NT2/D1 (cell line): ENCODE measurements at regions not wholly inside any gene's neighbourhood (a gene's known extent, or its start where the extent isn't known, plus 50 kb on each side); places are given as distances from the start of the nearest gene placed in this dataset.

ENCODE experiments used
- DNase-seq: peaks from one replicate; pipeline ENCODE4 v3.0.0-alpha.2; 2011; ENCODE audit warnings: low read depth, low spot score
- H3K27me3 ChIP-seq: 2 replicates; pipeline ENCODE4 v1.6.0; 2011; ENCODE audit warnings: mild to moderate bottlenecking; ENCODE audit not compliant: insufficient read length, insufficient read depth
- H3K36me3 ChIP-seq: 2 replicates; pipeline ENCODE4 v1.6.1; 2011; ENCODE audit warnings: mild to moderate bottlenecking, low read length, mixed read lengths; ENCODE audit not compliant: insufficient read depth, insufficient read length
- H3K4me1 ChIP-seq: 2 replicates; pipeline ENCODE4 v1.5.1; 2011; ENCODE audit not compliant: insufficient read depth, insufficient read length
- H3K4me3 ChIP-seq: 2 replicates; pipeline ENCODE4 v1.5.1; 2011; ENCODE audit warnings: low read depth; ENCODE audit not compliant: insufficient read length
- H3K9ac ChIP-seq: 2 replicates; pipeline ENCODE4 v1.6.0; 2011; ENCODE audit warnings: low read depth; ENCODE audit not compliant: insufficient read length
- H3K9me3 ChIP-seq: 2 replicates; pipeline ENCODE4 v1.5.1; 2011; ENCODE audit warnings: mild to moderate bottlenecking, low read length; ENCODE audit not compliant: insufficient read depth
- SUZ12 ChIP-seq: IDR thresholded peaks from 2 replicates; pipeline ENCODE4 v1.6.1; 2011; ENCODE audit not compliant: insufficient read length, insufficient read depth; ENCODE audit errors: extremely low read depth
- YY1 ChIP-seq: IDR thresholded peaks from 2 replicates; pipeline ENCODE4 v1.6.1; 2011; ENCODE audit not compliant: insufficient read length, insufficient read depth
- ZNF274 ChIP-seq: IDR thresholded peaks from 2 replicates; pipeline ENCODE4 v1.6.1; 2011; ENCODE audit warnings: mild to moderate bottlenecking, low read depth, low read length

DNA sequence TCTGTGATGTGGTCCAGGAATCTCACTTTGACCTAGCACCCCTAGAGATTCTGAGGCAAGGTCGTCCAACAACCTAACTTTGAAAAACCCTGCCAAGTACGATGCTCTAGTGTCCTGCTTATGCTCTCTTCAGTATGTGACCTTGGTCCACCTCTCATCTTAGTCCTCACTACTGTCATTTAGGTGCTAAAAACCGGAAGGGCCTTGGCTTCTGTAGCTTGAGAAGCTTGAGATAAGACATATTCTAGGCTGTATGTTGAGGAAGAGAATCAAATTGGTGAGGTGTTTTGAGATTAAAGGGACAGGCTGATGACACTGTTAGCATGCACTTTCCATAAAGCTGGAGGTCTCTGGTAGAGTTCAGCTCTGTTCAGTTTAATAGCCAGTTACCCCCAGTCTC is 57.0 kb upstream of the MTPN start:
- no peaks in the 10 kb centered on the region for H3K36me3 ChIP-seq
- no peak for TF ChIP-seq ZNF274
- no peak for TF ChIP-seq SUZ12
- TF ChIP-seq YY1 = no peak
- DNase-seq = no peak
- H3K4me3 ChIP-seq = no peak overlapping the region
- no peaks in the 10 kb centered on the region for H3K27me3 ChIP-seq
- H3K4me1 ChIP-seq = no peaks in the 10 kb centered on the region
- H3K9ac ChIP-seq = no peak overlapping the region
- peaks cover 4% of the 10 kb centered on the region; the same call in 1 of the 2 replicates for H3K9me3 ChIP-seq

DNA sequence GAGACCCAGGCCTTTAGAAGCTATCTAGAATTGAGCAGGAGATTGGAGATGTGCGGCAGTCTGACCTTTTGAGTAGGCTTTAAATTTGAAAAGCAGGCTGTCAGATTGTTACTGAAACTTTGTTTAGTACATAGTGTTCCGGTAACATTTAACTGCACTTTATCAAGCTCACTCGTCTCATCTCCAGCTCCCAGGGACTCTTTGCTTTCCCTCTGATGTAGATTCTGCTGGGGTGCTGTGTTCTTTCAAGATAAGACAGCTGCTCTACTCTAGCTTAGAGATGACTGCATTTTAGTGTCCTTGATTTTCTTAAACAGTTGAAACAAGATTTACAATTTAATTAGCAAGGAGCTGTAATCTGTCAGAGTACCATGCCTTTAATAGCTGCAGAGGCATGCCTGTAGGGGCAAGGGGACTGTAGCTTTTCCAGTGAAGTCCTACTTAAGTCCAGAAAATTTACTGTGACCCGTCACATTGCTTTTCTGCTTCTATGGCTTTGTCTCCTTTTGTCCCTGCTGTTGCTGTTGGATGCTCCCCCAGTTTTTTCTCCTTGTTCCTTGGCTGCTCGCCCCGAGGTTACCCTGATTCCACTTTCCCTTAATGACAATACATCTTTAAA is 56.4 kb upstream of the MTPN start:
- Histone ChIP-seq H3K36me3 (no peaks in the 10 kb centered on the region), H3K9ac (no peak overlapping the region), H3K4me1 (no peaks in the 10 kb centered on the region), H3K27me3 (no peaks in the 10 kb centered on the region), H3K9me3 (peaks cover 4% of the 10 kb centered on the region; the same call in 1 of the 2 replicates), H3K4me3 (no peak overlapping the region)
- TF ChIP-seq ZNF274 = no peak
- no peak for TF ChIP-seq SUZ12
- no peak for TF ChIP-seq YY1
- no peak for DNase-seq

DNA sequence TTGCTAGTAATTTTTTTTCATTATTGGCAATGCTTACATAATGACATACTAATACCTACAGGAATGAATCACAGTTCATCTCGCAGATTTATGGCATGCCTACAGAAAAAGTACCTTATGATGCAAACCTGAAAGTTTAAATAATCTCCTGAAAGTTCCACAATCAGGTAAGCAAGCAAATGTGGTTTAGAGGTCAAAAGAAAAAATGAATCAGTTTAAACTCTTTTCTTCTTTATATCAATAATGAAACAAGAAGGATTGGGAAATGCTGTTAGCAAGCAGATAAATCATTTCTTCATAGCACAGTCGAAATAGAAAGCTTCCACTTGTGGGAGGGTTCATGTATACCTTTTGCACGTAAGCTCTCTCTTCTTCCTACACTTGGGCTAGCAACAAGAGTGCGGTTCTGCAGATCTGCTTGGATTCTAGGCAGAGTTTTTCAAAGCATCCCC is 53.7 kb upstream of the MTPN start:
- Histone ChIP-seq H3K4me3 (no peak overlapping the region), H3K9ac (no peak overlapping the region), H3K9me3 (peaks cover 2% of the 10 kb centered on the region; the same call in 1 of the 2 replicates), H3K36me3 (no peaks in the 10 kb centered on the region), H3K27me3 (no peaks in the 10 kb centered on the region), H3K4me1 (no peaks in the 10 kb centered on the region)
- no peak for DNase-seq
- no peak for TF ChIP-seq SUZ12

DNA sequence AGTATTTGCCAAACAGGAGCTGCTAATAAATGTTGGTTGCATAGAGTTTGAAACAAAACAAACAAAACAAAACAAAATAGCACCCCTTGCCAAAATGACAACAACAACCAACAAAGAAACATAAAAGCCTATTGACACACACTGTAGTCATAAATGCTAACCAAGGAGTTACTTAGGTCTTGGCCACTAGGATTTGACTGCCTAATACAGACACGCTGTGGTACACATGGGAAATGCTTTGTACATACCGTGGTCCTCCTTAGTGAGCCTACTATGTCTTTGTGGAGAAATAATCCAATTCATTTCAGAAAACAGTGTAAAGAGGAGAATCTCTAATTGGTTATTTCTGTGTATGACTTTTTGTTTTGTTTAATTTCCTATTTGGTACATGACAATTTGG is 53.2 kb upstream of the MTPN start:
- no peaks in the 10 kb centered on the region for H3K4me1 ChIP-seq
- no peaks in the 10 kb centered on the region for H3K9me3 ChIP-seq
- no peaks in the 10 kb centered on the region for H3K36me3 ChIP-seq
- H3K27me3 ChIP-seq = no peaks in the 10 kb centered on the region
- TF ChIP-seq ZNF274 (no peak), YY1 (no peak), SUZ12 (no peak)
- no peak overlapping the region for H3K9ac ChIP-seq
- no peak overlapping the region for H3K4me3 ChIP-seq
- DNase-seq = no peak

DNA sequence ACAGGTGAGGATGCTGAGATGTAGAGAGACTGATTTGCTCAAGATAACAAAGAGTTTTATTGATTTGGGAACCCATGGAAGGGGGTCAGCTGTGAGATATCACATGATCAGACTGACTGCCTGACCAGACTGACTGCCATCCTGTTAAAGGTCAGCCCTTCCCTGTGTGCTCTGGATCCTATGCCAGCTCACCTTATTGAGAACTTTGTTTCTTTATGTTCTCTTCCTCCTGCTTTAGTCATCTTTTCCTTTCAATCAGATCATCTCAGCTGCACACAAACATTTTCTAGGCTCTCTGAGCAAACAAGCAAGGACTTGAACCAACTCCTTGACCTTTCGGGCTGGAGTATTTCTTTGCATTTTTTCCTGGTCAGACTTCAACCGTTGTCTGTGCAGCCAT is 50.0 kb upstream of the MTPN start:
- H3K4me3 ChIP-seq = no peak overlapping the region
- no peaks in the 10 kb centered on the region for H3K36me3 ChIP-seq
- TF ChIP-seq YY1 = no peak
- TF ChIP-seq ZNF274 = no peak
- TF ChIP-seq SUZ12 = no peak
- H3K9me3 ChIP-seq = no peaks in the 10 kb centered on the region
- DNase-seq = no peak
- no peaks in the 10 kb centered on the region for H3K27me3 ChIP-seq
- no peak overlapping the region for H3K9ac ChIP-seq
- no peaks in the 10 kb centered on the region for H3K4me1 ChIP-seq
